H9 (cell line): ENCODE measurements at regions not wholly inside any gene's neighbourhood (a gene's known extent, or its start where the extent isn't known, plus 50 kb on each side); places are given as distances from the start of the nearest gene placed in this dataset.
A peak's percentile ranks its signal among the peaks of the same experiment; 100 is the strongest.

Experiments used
- DNase-seq: peaks from one replicate; pipeline ENCODE4 v3.0.0-alpha.2; 2017
- H2AFZ ChIP-seq: one replicate; pipeline ENCODE4 v1.6.1; 2013; ENCODE audit warnings: mild to moderate bottlenecking, low read length, control low read depth, moderate library complexity
- H2AK5ac ChIP-seq: 2 replicates; pipeline ENCODE4 v1.6.1; 2013; ENCODE audit warnings: low read length, control low read depth, mixed read lengths; ENCODE audit not compliant: insufficient read length
- H2BK120ac ChIP-seq: one replicate; pipeline ENCODE4 v1.6.1; 2013; ENCODE audit warnings: low read depth, mild to moderate bottlenecking, low read length, control low read depth, inconsistent platforms; ENCODE audit not compliant: poor library complexity, severe bottlenecking
- H2BK12ac ChIP-seq: 2 replicates; pipeline ENCODE4 v1.6.1; 2013; ENCODE audit warnings: low read length, control low read depth, mixed read lengths, low read depth; ENCODE audit not compliant: insufficient read length
- H2BK15ac ChIP-seq: 2 replicates; pipeline ENCODE4 v1.6.1; 2013; ENCODE audit warnings: low read depth, low read length, control low read depth
- H2BK20ac ChIP-seq: one replicate; pipeline ENCODE4 v1.6.1; 2013; ENCODE audit warnings: low read depth, mild to moderate bottlenecking, low read length, control low read depth, inconsistent platforms; ENCODE audit not compliant: poor library complexity, severe bottlenecking
- H2BK5ac ChIP-seq: 2 replicates; pipeline ENCODE4 v1.6.1; 2013; ENCODE audit warnings: low read length, control low read depth, mixed read lengths; ENCODE audit not compliant: insufficient read length
- H3K14ac ChIP-seq: 2 replicates; pipeline ENCODE4 v1.6.1; 2013; ENCODE audit warnings: low read length, control low read depth; ENCODE audit not compliant: insufficient read depth
- H3K18ac ChIP-seq: 2 replicates; pipeline ENCODE4 v1.6.1; 2013; ENCODE audit warnings: low read depth, mild to moderate bottlenecking, mixed read lengths, low read length, control low read depth; ENCODE audit not compliant: insufficient read length
- H3K23ac ChIP-seq: 2 replicates; pipeline ENCODE4 v1.6.1; 2013; ENCODE audit warnings: low read length, control low read depth, mixed read lengths, low read depth; ENCODE audit not compliant: insufficient read length
- H3K23me2 ChIP-seq: 2 replicates; pipeline ENCODE4 v1.6.1; 2013; ENCODE audit warnings: low read depth, mild to moderate bottlenecking, mixed read lengths, low read length, control low read depth; ENCODE audit not compliant: insufficient read length, poor library complexity, severe bottlenecking
- H3K27ac ChIP-seq: 2 replicates; pipeline ENCODE4 v1.5.1; 2013; ENCODE audit warnings: low read length, control low read depth, mixed read lengths, low read depth; ENCODE audit not compliant: insufficient read length
- H3K27me3 ChIP-seq: 2 replicates; pipeline ENCODE4 v1.6.1; 2013; ENCODE audit warnings: low read length, control low read depth, inconsistent platforms; ENCODE audit not compliant: insufficient read depth
- H3K4ac ChIP-seq: 2 replicates; pipeline ENCODE4 v1.6.1; 2013; ENCODE audit warnings: low read depth, mild to moderate bottlenecking, control low read depth, inconsistent platforms, low read length, moderate library complexity
- H3K4me1 ChIP-seq: 2 replicates; pipeline ENCODE4 v1.6.1; 2013; ENCODE audit warnings: low read length, control low read depth, inconsistent platforms; ENCODE audit not compliant: insufficient read depth
- H3K4me2 ChIP-seq: 2 replicates; pipeline ENCODE4 v1.6.1; 2013; ENCODE audit warnings: low read length, control low read depth, mixed read lengths; ENCODE audit not compliant: insufficient read length, insufficient read depth
- H3K56ac ChIP-seq: 2 replicates; pipeline ENCODE4 v1.6.1; 2013; ENCODE audit warnings: low read depth, mild to moderate bottlenecking, mixed read lengths, low read length, control low read depth; ENCODE audit not compliant: insufficient read length
- H3K79me1 ChIP-seq: 2 replicates; pipeline ENCODE4 v1.6.1; 2013; ENCODE audit warnings: low read depth, mild to moderate bottlenecking, moderate library complexity, low read length, control low read depth, inconsistent platforms; ENCODE audit not compliant: insufficient read depth, poor library complexity, severe bottlenecking
- H3K79me2 ChIP-seq: 2 replicates; pipeline ENCODE4 v1.6.1; 2013; ENCODE audit warnings: low read length, control low read depth, inconsistent platforms; ENCODE audit not compliant: insufficient read depth
- H3K9ac ChIP-seq: 2 replicates; pipeline ENCODE4 v1.6.1; 2013; ENCODE audit warnings: low read length, control low read depth, mixed read lengths; ENCODE audit not compliant: insufficient read length; ENCODE audit errors: extremely low read depth
- H3K9me3 ChIP-seq: one replicate; pipeline ENCODE4 v1.6.1; 2013; ENCODE audit warnings: low read depth, low read length, inconsistent platforms; ENCODE audit not compliant: control insufficient read depth
- H3T11ph ChIP-seq: one replicate; pipeline ENCODE4 v1.6.1; 2013; ENCODE audit warnings: mild to moderate bottlenecking, low read length, control low read depth, inconsistent platforms
- H4K20me1 ChIP-seq: one replicate; pipeline ENCODE4 v1.6.1; 2013; ENCODE audit not compliant: control insufficient read depth, insufficient read length, insufficient read depth
- H4K5ac ChIP-seq: 2 replicates; pipeline ENCODE4 v1.6.1; 2013; ENCODE audit warnings: low read depth, mild to moderate bottlenecking, mixed read lengths, low read length, control low read depth; ENCODE audit not compliant: insufficient read length
- H4K8ac ChIP-seq: replicated peaks from 2 replicates; pipeline ENCODE4 v1.6.1; 2013; ENCODE audit warnings: low read length, control low read depth, mixed read lengths, low read depth; ENCODE audit not compliant: insufficient read length
- H4K91ac ChIP-seq: 2 replicates; pipeline ENCODE4 v1.6.1; 2013; ENCODE audit warnings: low read depth, mild to moderate bottlenecking, moderate library complexity, mixed read lengths, low read length, control low read depth; ENCODE audit not compliant: insufficient read length
- H3K27ac Mint-ChIP-seq, 3 experiments: 2 replicates in 2 of 3; 3 replicates in 1 of 3; pipeline ENCODE4 v1.8.0; 2020 to 2021; ENCODE audit warnings: mixed read lengths in 3 of 3, mild to moderate bottlenecking in 1 of 3, moderate library complexity in 1 of 3
- H3K27me3 Mint-ChIP-seq: 2 replicates; pipeline ENCODE4 v1.8.0; 2021; ENCODE audit warnings: low read depth, mild to moderate bottlenecking, moderate library complexity, mixed read lengths
- H3K36me3 Mint-ChIP-seq, 3 experiments: 2 replicates in 2 of 3; 3 replicates in 1 of 3; pipeline ENCODE4 v1.8.0; 2020 to 2021; ENCODE audit warnings: low read depth in 3 of 3, mixed read lengths in 3 of 3; ENCODE audit not compliant: insufficient read depth in 1 of 3
- H3K4me1 Mint-ChIP-seq, 2 experiments: 2 replicates each; pipeline ENCODE4 v1.8.0; 2020; ENCODE audit warnings: mixed read lengths in 2 of 2
- H3K4me3 Mint-ChIP-seq, 2 experiments: 2 replicates in 1 of 2; 3 replicates in 1 of 2; pipeline ENCODE4 v1.8.0; 2020 to 2021; ENCODE audit warnings: mild to moderate bottlenecking in 2 of 2, mixed read lengths in 2 of 2, moderate library complexity in 1 of 2
- H3K9me3 Mint-ChIP-seq, 2 experiments: 2 replicates in 1 of 2; 3 replicates in 1 of 2; pipeline ENCODE4 v1.8.0; 2020; ENCODE audit warnings: mild to moderate bottlenecking in 2 of 2, mixed read lengths in 2 of 2, moderate library complexity in 1 of 2
- WGBS: extraction: QIAGEN DNeasy Blood & Tissue Kit; methylation state at CpG from one replicate; pipeline ENCODE4 v1.1.7; 2013; ENCODE audit warnings: missing lambda C conversion rate, low lambda C conversion rate, mixed read lengths; ENCODE audit not compliant: insufficient read length; ENCODE audit errors: extremely low coverage; 5-methylcytosine and 5-hydroxymethylcytosine counted together
- TF ChIP-seq, protein P1 (sequence below): fragments of 200-600 bp; sonication (generic); conservative IDR thresholded peaks from 3 replicates; pipeline ENCODE4 v1.8.0; 2021; ENCODE audit warnings: antibody characterized with exemption, mild to moderate bottlenecking

DNA sequence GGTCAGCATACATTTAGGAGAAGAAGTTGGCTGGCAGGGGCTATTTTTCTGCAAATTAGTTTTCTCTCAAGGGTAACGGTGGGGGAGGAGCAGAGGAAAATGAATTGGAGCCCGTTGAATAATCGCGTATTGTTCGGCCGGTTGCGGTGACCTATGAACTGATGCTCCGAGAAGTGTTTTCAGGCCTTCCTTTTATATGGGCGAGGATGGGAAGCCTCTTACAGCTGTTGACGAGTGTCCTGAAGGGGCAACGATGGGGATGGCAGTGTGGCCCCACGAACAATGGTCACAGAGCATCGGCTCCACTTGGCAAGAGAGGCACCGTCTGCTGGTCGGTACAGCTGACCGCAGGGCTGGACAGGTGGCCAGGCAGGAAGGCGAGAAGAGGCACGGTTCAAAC is 400.7 kb downstream of the ZSWIM6 start:
- TF ChIP-seq, protein P1, sequence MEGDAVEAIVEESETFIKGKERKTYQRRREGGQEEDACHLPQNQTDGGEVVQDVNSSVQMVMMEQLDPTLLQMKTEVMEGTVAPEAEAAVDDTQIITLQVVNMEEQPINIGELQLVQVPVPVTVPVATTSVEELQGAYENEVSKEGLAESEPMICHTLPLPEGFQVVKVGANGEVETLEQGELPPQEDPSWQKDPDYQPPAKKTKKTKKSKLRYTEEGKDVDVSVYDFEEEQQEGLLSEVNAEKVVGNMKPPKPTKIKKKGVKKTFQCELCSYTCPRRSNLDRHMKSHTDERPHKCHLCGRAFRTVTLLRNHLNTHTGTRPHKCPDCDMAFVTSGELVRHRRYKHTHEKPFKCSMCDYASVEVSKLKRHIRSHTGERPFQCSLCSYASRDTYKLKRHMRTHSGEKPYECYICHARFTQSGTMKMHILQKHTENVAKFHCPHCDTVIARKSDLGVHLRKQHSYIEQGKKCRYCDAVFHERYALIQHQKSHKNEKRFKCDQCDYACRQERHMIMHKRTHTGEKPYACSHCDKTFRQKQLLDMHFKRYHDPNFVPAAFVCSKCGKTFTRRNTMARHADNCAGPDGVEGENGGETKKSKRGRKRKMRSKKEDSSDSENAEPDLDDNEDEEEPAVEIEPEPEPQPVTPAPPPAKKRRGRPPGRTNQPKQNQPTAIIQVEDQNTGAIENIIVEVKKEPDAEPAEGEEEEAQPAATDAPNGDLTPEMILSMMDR: no peak
- H3K27me3 Mint-ChIP-seq: no peaks in the 10 kb centered on the region
- Histone ChIP-seq H3K79me1 (no peaks in the 10 kb centered on the region), H3K4me2 (peak overlapping the region; percentile 22), H3K23me2 (no peaks in the 10 kb centered on the region), H3K4me1 (peaks cover 13% of the 10 kb centered on the region; the same call in 1 of the 2 replicates), H3K23ac (no peak overlapping the region), H4K8ac (no peak overlapping the region), H4K5ac (no peak overlapping the region), H4K20me1 (no peaks in the 10 kb centered on the region), H3K18ac (no peak overlapping the region), H2BK15ac (no peak overlapping the region), H3K9me3 (no peaks in the 10 kb centered on the region), H2BK12ac (no peak overlapping the region), H2BK20ac (no peak overlapping the region), H3K27ac (no peak overlapping the region), H3K4ac (no peak overlapping the region), H3K79me2 (no peaks in the 10 kb centered on the region), H3K14ac (no peak overlapping the region), H4K91ac (no peak overlapping the region), H2BK5ac (no peak overlapping the region), H2AK5ac (no peak overlapping the region), H3K9ac (no peak overlapping the region), H3K27me3 (no peaks in the 10 kb centered on the region; the same call in 1 of the 2 replicates), H2AFZ (no peak overlapping the region), H3K56ac (no peak overlapping the region), H2BK120ac (no peak overlapping the region), H3T11ph (no peak overlapping the region)
- no peak for DNase-seq
- no peaks in the 10 kb centered on the region; a peak in 1 of 7 replicates for H3K36me3 Mint-ChIP-seq
- no peaks in the 10 kb centered on the region for H3K9me3 Mint-ChIP-seq
- peaks cover 30 to 45% of the 10 kb centered on the region in 2 experiments for H3K4me1 Mint-ChIP-seq
- no peak overlapping the region for H3K27ac Mint-ChIP-seq
- H3K4me3 Mint-ChIP-seq: no peak overlapping the region
- no CpG with 5 or more reads among the region's 18 CpGs for WGBS
